IPS DF 6.9 (cell line): ENCODE measurements at regions not wholly inside any gene's neighbourhood (a gene's known extent, or its start where the extent isn't known, plus 50 kb on each side); places are given as distances from the start of the nearest gene placed in this dataset.

Experiments used
- DNase-seq: peaks from one replicate; pipeline ENCODE4 v3.0.0-alpha.2; 2013; ENCODE audit warnings: low read depth, low spot score
- H3K27ac ChIP-seq: one replicate; pipeline ENCODE4 v1.5.1; 2013; ENCODE audit warnings: low read length, control low read depth
- H3K27me3 ChIP-seq: 2 replicates; pipeline ENCODE4 v1.6.1; 2013; ENCODE audit warnings: mild to moderate bottlenecking, low read length; ENCODE audit not compliant: control insufficient read depth, insufficient read depth
- H3K36me3 ChIP-seq: 2 replicates; pipeline ENCODE4 v1.6.1; 2013; ENCODE audit warnings: low read length; ENCODE audit not compliant: control insufficient read depth, insufficient read depth
- H3K4me1 ChIP-seq: 2 replicates; pipeline ENCODE4 v1.6.1; 2013; ENCODE audit warnings: low read length; ENCODE audit not compliant: control insufficient read depth, insufficient read depth
- H3K4me3 ChIP-seq: 2 replicates; pipeline ENCODE4 v1.5.1; 2013; ENCODE audit warnings: mild to moderate bottlenecking, low read length
- H3K9me3 ChIP-seq: 2 replicates; pipeline ENCODE4 v1.6.1; 2013; ENCODE audit warnings: low read length, inconsistent platforms; ENCODE audit not compliant: control insufficient read depth, insufficient read depth
- WGBS: extraction: QIAGEN DNeasy Blood & Tissue Kit; methylation state at CpG from one replicate; pipeline ENCODE4 v1.1.7; 2013; ENCODE audit warnings: mixed read lengths, missing lambda C conversion rate; ENCODE audit not compliant: insufficient read length, insufficient coverage; 5-methylcytosine and 5-hydroxymethylcytosine counted together

DNA sequence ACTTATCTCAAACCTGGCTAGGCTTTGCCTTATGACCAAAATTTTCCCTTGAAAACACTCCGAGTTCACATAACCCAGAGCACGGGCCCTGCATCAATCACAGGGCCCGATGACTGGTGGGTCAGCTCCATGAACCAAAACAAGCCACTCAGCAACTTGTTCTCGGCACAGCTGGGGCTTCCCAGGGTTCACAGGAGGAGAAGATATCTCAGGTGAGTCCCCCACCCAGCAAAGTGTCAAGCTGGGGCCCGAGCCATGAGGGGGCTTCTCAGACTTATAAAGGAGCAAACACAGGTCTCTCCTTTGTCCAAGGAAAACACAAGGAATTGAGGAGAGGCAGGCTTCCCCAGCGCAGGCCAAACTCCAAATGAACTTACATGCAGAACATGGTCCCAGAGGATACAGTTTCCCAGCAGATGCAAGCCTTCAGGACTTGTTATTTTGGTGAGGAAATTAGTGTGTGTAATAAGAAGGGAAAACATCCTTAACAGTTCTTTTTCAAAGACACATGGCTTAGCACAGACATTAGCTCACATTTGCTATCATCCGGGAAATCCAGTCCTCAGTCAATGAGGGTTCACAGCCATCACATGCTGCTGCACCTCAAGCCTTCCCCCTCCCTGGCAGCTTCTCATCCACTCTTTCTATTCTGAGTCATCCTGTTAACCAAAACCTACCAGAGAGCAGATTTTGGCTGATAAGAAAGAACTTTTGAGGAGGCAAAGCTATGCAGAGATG lies 98.1 kb upstream of the NFIA start:
- Histone ChIP-seq H3K4me1 (no peaks in the 10 kb centered on the region), H3K27me3 (no peaks in the 10 kb centered on the region), H3K36me3 (no peaks in the 10 kb centered on the region), H3K4me3 (no peak overlapping the region), H3K27ac (no peak overlapping the region), H3K9me3 (no peaks in the 10 kb centered on the region)
- DNase-seq = no peak
- WGBS = no CpG with 5 or more reads among the region's 7 CpGs

DNA sequence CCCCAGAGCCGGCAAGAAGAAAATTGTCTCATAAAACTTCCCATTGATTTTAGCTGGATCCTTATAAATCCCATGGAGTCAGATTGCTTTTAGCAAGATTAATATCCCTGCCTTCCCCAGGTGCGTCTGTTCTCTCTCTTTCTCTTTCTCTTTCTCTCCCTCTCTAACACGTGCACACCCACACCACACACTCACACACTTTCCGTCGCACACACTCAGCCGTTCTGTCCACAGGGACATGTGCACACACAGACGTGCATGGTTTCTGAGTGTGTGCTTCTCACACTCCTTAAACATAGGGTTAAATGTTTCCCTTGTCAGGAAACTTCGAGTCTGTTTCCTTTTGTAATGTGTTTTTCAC lies 98.7 kb upstream of the NFIA start:
- Histone ChIP-seq H3K36me3 (no peaks in the 10 kb centered on the region), H3K4me1 (no peaks in the 10 kb centered on the region), H3K27me3 (no peaks in the 10 kb centered on the region), H3K9me3 (no peaks in the 10 kb centered on the region), H3K4me3 (no peak overlapping the region), H3K27ac (no peak overlapping the region)
- DNase-seq = no peak
- WGBS = 100% methylated on average over 3 of the region's 8 CpGs

DNA sequence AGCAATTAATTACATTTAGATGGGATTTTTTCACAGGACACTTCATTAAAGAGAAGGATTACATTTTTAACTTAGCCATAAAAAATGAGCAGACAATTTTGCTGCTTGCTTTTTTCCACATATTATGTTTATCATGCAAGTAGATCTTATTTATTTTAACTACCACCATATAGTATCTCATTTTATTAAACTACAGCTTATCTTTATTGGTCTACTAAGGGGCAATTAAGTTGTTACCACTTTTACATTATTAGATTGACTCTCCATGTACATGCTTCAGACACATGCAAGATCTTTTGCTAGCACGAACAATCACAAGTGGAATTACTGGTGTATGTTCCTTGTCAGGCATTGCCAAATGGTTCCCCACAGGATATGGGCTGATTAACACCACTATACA lies 99.8 kb upstream of the NFIA start:
- H3K4me3 ChIP-seq = no peak overlapping the region
- no peak for DNase-seq
- WGBS = no CpG with 5 or more reads among the region's 1 CpG
- no peaks in the 10 kb centered on the region for H3K27me3 ChIP-seq
- H3K4me1 ChIP-seq = no peaks in the 10 kb centered on the region
- H3K36me3 ChIP-seq = no peaks in the 10 kb centered on the region
- no peaks in the 10 kb centered on the region for H3K9me3 ChIP-seq
- H3K27ac ChIP-seq = no peak overlapping the region

DNA sequence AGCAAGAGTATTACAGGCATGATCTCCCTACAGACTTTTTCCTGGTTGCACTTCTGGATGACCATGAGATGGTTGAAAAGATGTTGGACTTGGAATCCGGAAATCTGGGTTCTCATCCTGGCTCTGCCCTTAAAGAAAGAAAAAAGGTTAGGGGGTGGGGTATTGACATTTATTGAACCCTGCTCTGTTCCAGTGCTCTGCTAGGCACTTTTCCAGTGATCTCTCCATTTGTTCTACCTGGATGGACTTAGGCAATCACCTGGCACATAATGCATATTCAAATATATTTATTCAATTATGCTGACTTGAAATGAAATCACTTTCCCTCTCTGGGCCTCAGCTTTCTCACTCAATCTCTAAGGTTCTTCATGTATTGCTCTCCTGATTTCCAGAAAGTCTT lies 101.0 kb upstream of the NFIA start:
- Histone ChIP-seq H3K4me3 (no peak overlapping the region), H3K27me3 (no peaks in the 10 kb centered on the region), H3K4me1 (no peaks in the 10 kb centered on the region), H3K36me3 (no peaks in the 10 kb centered on the region), H3K27ac (no peak overlapping the region), H3K9me3 (no peaks in the 10 kb centered on the region)
- no CpG with 5 or more reads among the region's 1 CpG for WGBS
- no peak for DNase-seq

DNA sequence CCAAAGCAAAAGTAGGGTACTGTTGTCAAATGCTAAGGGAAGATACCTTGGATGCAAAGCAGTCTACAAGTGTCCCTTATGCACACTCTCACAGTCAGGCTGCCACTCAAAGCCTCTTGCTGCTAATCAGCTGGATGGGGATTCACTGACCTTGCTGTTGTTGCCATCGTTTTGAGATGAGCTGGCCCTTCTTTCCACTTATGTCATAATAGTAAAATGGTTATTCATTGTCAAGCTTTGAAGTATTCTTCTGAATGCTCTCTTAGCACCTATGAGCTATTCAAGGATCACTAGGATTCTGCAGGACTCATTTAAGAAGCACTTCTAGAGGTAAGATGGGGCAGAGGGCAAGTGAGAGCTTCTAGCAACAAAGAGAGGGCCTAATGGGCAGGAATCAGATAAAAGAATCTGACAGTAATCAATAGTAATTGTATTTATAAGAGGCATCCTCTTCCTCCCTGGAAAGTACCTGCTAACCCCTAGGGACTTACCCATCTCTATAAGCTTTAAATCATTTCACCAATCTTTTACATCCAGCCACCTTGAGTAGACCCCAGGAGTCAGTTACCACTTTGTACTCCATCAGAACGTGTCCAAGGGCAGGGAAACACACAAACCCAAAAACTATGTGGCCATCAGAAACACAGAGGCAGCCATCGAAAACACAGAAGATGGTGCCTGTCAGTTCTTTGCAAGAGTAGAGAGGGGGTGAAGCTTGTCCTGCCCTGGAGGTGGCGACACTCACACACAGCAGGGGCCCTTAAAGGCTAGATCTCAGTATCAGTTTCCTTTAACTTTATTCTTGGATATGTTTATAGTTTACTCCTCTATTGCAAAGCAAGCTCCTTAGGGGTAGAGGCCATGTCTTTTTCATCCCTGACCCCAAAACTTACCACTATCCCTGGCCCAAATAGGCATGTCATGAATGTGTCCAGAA lies 103.7 kb upstream of the NFIA start:
- Histone ChIP-seq H3K27ac (no peak overlapping the region), H3K4me3 (no peak overlapping the region), H3K27me3 (no peaks in the 10 kb centered on the region), H3K4me1 (no peaks in the 10 kb centered on the region), H3K9me3 (no peaks in the 10 kb centered on the region), H3K36me3 (no peaks in the 10 kb centered on the region)
- WGBS = no CpG with 5 or more reads among the region's 4 CpGs
- no peak for DNase-seq

DNA sequence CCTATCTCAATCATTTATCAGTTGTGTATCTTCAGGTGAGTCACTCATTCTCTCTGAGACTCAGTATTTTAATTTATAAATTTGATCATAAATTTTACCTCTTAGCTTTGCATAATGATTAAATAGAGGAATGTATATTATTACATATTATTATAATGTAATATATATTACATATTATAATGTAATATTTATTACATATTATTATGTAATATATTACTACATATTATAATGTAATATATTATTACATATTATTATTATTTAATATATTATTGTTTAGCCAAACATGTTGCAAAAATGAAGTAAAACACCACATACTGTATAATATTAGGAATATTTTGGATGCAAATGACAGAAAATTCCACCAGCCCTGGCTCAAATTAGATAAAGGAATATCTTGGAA lies 104.7 kb upstream of the NFIA start:
- no peak for DNase-seq
- Histone ChIP-seq H3K4me1 (no peaks in the 10 kb centered on the region), H3K27ac (no peak overlapping the region), H3K36me3 (no peaks in the 10 kb centered on the region), H3K4me3 (no peak overlapping the region), H3K9me3 (no peaks in the 10 kb centered on the region), H3K27me3 (no peaks in the 10 kb centered on the region)

DNA sequence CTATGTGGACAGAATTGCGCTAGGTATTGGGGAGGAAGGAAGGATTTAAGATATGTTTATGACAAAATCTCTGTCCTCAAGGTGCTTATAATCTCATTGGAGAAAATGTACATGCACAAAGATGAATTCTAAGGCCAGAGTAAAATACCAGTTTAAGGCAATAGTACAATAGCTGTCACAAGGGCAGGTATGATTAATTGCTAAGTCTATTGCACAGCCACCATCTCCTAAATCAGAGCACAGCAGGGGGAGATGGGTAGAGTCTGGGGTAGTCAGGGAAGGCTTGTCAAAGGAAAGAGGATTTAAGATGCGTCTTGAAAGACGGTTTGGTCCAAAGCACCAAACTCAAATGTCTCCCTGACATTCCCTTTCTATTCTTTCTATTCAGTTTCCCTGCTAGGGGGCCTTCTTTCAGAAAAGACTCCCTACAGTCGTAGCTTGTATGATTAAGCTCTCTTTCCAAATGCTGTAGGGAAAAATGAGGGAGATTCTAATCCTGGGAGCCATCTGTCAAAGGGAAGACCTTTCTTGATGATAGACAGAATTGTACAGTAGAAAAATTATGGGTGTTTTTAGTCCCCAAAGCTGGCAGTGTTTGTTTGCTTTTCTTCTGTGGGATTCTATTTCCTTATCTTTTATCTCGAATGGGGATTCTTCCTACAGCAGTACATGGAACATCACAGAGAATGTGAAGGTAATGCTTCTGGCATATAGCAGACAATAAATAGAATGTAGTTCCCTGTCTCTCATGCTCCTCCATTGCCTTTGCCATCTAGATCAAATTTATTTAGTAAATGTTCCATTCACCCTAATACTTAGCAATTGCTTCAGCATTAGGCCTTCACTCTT lies 107.6 kb upstream of the NFIA start:
- H3K9me3 ChIP-seq = no peaks in the 10 kb centered on the region
- no peak overlapping the region for H3K4me3 ChIP-seq
- H3K27me3 ChIP-seq = no peaks in the 10 kb centered on the region
- no peaks in the 10 kb centered on the region for H3K36me3 ChIP-seq
- H3K4me1 ChIP-seq = peaks cover 1% of the 10 kb centered on the region; the same call in 1 of the 2 replicates
- DNase-seq = no peak
- no CpG with 5 or more reads among the region's 5 CpGs for WGBS
- no peak overlapping the region for H3K27ac ChIP-seq

DNA sequence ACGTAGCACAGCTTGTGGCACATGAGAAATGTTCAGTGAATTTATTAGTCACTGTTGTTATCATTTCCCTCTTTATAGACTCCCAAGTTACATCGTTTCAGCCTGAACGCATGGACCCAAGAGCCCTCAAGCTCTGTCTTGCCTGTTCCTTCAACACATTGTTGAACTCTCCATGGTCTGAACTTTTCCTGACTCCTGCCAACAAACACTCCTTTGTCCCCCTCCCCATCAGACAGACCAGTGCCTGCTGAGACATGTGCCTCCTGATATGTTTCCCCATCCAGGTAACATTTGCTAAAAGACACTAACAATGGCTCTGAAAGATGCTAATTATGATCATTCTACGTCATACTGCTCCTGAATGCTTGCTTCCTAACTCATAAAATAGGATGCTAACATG lies 108.7 kb upstream of the NFIA start:
- no CpG with 5 or more reads among the region's 4 CpGs for WGBS
- H3K4me1 ChIP-seq = peaks cover 1% of the 10 kb centered on the region; the same call in 1 of the 2 replicates
- DNase-seq = no peak
- no peaks in the 10 kb centered on the region for H3K27me3 ChIP-seq
- no peaks in the 10 kb centered on the region for H3K36me3 ChIP-seq
- H3K9me3 ChIP-seq = no peaks in the 10 kb centered on the region
- no peak overlapping the region for H3K4me3 ChIP-seq
- no peak overlapping the region for H3K27ac ChIP-seq

DNA sequence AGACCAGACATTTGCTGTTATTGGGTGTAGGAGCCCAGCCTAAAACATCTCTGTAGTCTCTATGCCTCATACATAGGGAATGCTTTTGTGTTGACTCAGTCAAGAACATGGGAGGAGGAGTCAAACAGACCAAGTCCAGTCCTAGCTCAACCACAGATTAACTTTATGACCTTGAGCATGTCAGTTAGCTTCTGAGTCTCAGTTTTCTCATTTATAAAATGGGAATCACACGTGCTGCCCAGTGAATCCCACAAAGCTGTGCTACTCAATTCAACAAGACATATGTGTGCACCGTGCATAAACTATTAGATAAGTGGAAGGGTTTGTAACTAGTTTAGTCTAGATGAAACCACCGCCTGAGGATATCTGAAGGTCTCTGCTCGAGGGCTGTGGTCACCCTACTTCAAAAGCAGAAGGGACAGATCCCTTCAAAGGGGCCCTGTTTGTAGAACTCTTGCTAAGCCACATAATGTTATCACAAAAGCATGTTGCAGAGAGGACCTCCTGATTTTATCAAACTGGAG lies 109.5 kb upstream of the NFIA start:
- H3K4me3 ChIP-seq = no peak overlapping the region
- no peaks in the 10 kb centered on the region for H3K9me3 ChIP-seq
- no peak for DNase-seq
- no peaks in the 10 kb centered on the region for H3K36me3 ChIP-seq
- H3K27ac ChIP-seq = no peak overlapping the region
- no peaks in the 10 kb centered on the region for H3K27me3 ChIP-seq
- peaks cover 1% of the 10 kb centered on the region; the same call in 1 of the 2 replicates for H3K4me1 ChIP-seq
- WGBS = no CpG with 5 or more reads among the region's 4 CpGs

DNA sequence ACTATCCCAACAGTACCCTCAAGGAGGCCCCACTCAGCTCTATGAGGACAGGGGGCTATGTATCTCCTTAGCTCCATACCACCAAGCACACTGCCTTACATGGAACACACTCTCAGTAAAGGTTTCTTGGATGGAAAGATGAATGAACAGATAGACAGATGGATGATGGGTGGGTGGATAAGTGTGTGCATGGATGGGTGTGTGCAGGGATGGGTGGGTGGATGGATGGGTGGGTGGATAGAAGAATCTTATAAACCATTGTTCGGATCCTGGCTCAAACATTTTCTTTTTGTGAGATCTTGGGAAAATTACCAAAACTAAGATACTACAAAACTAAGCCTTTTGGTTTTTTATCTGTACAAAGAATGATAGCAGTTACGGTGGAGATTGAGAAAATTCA lies 111.0 kb upstream of the NFIA start:
- Histone ChIP-seq H3K36me3 (no peaks in the 10 kb centered on the region), H3K27me3 (no peaks in the 10 kb centered on the region), H3K9me3 (no peaks in the 10 kb centered on the region), H3K4me1 (peaks cover 1% of the 10 kb centered on the region; the same call in 1 of the 2 replicates), H3K27ac (no peak overlapping the region), H3K4me3 (no peak overlapping the region)
- DNase-seq = no peak
- WGBS = no CpG with 5 or more reads among the region's 2 CpGs
